ENCODE measurements at regions not wholly inside any gene's neighbourhood (a gene's known extent, or its start where the extent isn't known, plus 50 kb on each side); places are given as distances from the start of the nearest gene placed in this dataset.

GRCh38 chrX:17986440-17986839, 125.3 kb upstream of the RAI2 start:
- no peak for TF ChIP-seq CTCF (IDR thresholded peaks at IDR 0.05)
- no peak for TF ChIP-seq POLR2A (IDR thresholded peaks at IDR 0.05)

Data from adrenal gland (tissue), 5 donors.